HepG2 (cell line): ENCODE measurements at regions not wholly inside any gene's neighbourhood (a gene's known extent, or its start where the extent isn't known, plus 50 kb on each side); places are given as distances from the start of the nearest gene placed in this dataset.

Source experiments
- ATAC-seq: fragments of 200-7000 bp; cut with Tn5 transposase; 3 replicates; pipeline ENCODE4 v1.9.1; 2020; ENCODE audit warnings: mild to moderate bottlenecking, moderate library complexity
- BruUV-seq: library from RNA; stranded (reverse); fragments of 400-500 nt; replicated peaks from 2 replicates; lab custom pipeline; 2021; lab: Mats Ljungman, UMichigan
- CTCF ChIA-PET: fragments of 300-600 bp; formaldehyde crosslinking; extraction: SDS; loops from one replicate; lab custom pipeline; 2021; ENCODE audit warnings: low total read pairs, inconsistent platforms, low intra/inter-chr PET ratio; lab: Yijun Ruan, JAX
- POLR2A ChIA-PET: fragments of 350-600 bp; sonication (Branson Sonifier 250); formaldehyde crosslinking; loops from one replicate; lab custom pipeline; 2020; ENCODE audit warnings: antibody characterized with exemption, inconsistent platforms; lab: Yijun Ruan, JAX
- DNase-seq: peaks from one replicate; pipeline ENCODE4 v3.0.0-alpha.2; 2015; ENCODE audit warnings: low spot score
- FAIRE-seq: peaks from 3 replicates; lab custom pipeline; 2011; peaks lifted over from hg19 to GRCh38; lab: Jason Lieb, UNC
- H2AFZ ChIP-seq: one replicate; pipeline ENCODE4 v1.6.1; 2011; ENCODE audit warnings: low read length, inconsistent platforms
- H3K27ac ChIP-seq: fragments of 300-600 bp; 3 replicates; pipeline ENCODE4 v1.8.0; 2011; ENCODE audit warnings: mixed run types, mild to moderate bottlenecking, mixed read lengths, low read length, inconsistent platforms; ENCODE audit not compliant: insufficient read depth; ENCODE audit errors: extremely low read length
- H3K27me3 ChIP-seq, 2 experiments: fragments of 200-600 bp in 1 of 2; 2 replicates in 1 of 2; 3 replicates in 1 of 2; pipeline versions ENCODE4 v1.6.0 to v1.8.0; 2011; ENCODE audit warnings: low read length in 2 of 2, mild to moderate bottlenecking in 2 of 2, moderate library complexity in 2 of 2, inconsistent platforms in 1 of 2; ENCODE audit not compliant: insufficient read depth in 2 of 2, control insufficient read depth in 1 of 2
- H3K36me3 ChIP-seq, 2 experiments: fragments of 200-600 bp in 1 of 2; replicated peaks in 1 of 2; 2 replicates in 1 of 2; 3 replicates in 1 of 2; pipeline versions ENCODE4 v1.5.1 to v1.8.0; 2011; ENCODE audit warnings: low read length in 2 of 2, inconsistent platforms in 1 of 2; ENCODE audit not compliant: insufficient read depth in 2 of 2, control insufficient read depth in 1 of 2
- H3K4me1 ChIP-seq: 2 replicates; pipeline ENCODE4 v1.5.1; 2012; ENCODE audit warnings: low read length, inconsistent platforms; ENCODE audit not compliant: insufficient read depth
- H3K4me2 ChIP-seq: 2 replicates; pipeline ENCODE4 v1.6.0; 2011; ENCODE audit warnings: low read depth, low read length, inconsistent platforms
- H3K4me3 ChIP-seq, 3 experiments: fragments of 200-600 bp in 1 of 3; sonication (generic), shearing (Covaris generic) in 1 of 3; replicated peaks in 1 of 3; 2 replicates each; pipeline ENCODE4 v1.5.1; 2011 to 2016; ENCODE audit warnings: low read length in 3 of 3, inconsistent platforms in 2 of 3, low read depth in 2 of 3, mild to moderate bottlenecking in 2 of 3, control low read depth in 1 of 3, mixed read lengths in 1 of 3; ENCODE audit not compliant: insufficient read depth in 1 of 3
- H3K79me2 ChIP-seq: one replicate; pipeline ENCODE4 v1.6.1; 2011; ENCODE audit warnings: low read length, inconsistent platforms; ENCODE audit not compliant: insufficient read depth
- H3K9ac ChIP-seq: 2 replicates; pipeline ENCODE4 v1.6.0; 2011; ENCODE audit warnings: mild to moderate bottlenecking, low read depth, low read length, inconsistent platforms; ENCODE audit not compliant: insufficient read depth
- H3K9me3 ChIP-seq: 2 replicates; pipeline ENCODE4 v1.5.1; 2012; ENCODE audit warnings: mild to moderate bottlenecking, low read length
- H4K20me1 ChIP-seq: 2 replicates; pipeline ENCODE4 v1.6.0; 2011; ENCODE audit warnings: inconsistent platforms, mild to moderate bottlenecking, low read length, moderate library complexity; ENCODE audit not compliant: insufficient read depth
- CTCF ChIP-seq: sonication (generic); formaldehyde crosslinking; IDR thresholded peaks from 2 replicates; pipeline ENCODE4 v1.5.0; 2020; ENCODE audit warnings: mild to moderate bottlenecking, missing genetic modification reagents, moderate library complexity
- ETV6 ChIP-seq: sonication (generic); formaldehyde crosslinking; conservative IDR thresholded peaks from 2 replicates; pipeline ENCODE4 v1.4.0; 2020; ENCODE audit warnings: missing genetic modification reagents
- MEIS1 ChIP-seq: sonication (generic); formaldehyde crosslinking; IDR thresholded peaks from 2 replicates; pipeline ENCODE4 v1.9.0; 2021; ENCODE audit warnings: mild to moderate bottlenecking, missing genetic modification reagents, moderate library complexity, borderline replicate concordance
- ZXDC ChIP-seq: sonication (generic); formaldehyde crosslinking; IDR thresholded peaks from 2 replicates; pipeline ENCODE4 v1.5.0; 2020; ENCODE audit warnings: mild to moderate bottlenecking, missing genetic modification reagents
- WGBS: methylation state at CpG from one replicate; pipeline ENCODE4 v1.1.6; 2017; ENCODE audit warnings: low lambda C conversion rate; 5-methylcytosine and 5-hydroxymethylcytosine counted together
- in situ Hi-C: cut with HindIII; loops from 2 replicates; pipeline ENCODE4 v1.10.0; 2017; ENCODE audit warnings: low pct_unique_long_range_greater_than_20kb; ENCODE audit not compliant: extremely low pct_ligation_motif_present
- intact Hi-C: fragments of 100-400 bp; cut with micrococcal nuclease; formaldehyde crosslinking; loops from one replicate; pipeline ENCODE4 v1.10.0; 2022; ENCODE audit not compliant: unreplicated experiment

GRCh38 chr15:70504299-70504951 is 258.9 kb downstream of the UACA start:
- Histone ChIP-seq H3K9ac (no peak overlapping the region), H3K9me3 (no peaks in the 10 kb centered on the region; the same call in 1 of the 2 replicates), H3K4me3 (no peak overlapping the region), H2AFZ (no peak overlapping the region), H4K20me1 (no peaks in the 10 kb centered on the region; the same call in 1 of the 2 replicates), H3K79me2 (no peaks in the 10 kb centered on the region), H3K27me3 (peaks cover 2 to 14% of the 10 kb centered on the region in 2 experiments; a peak in 3 of 5 replicates), H3K4me1 (peaks cover 21% of the 10 kb centered on the region)
- WGBS: 21% methylated on average over 2 of the region's 9 CpGs
- DNase-seq: no peak
- CTCF ChIA-PET: no interaction called here
- no peak for FAIRE-seq
- no peak for ATAC-seq
- no peak for TF ChIP-seq ETV6
- TF ChIP-seq MEIS1 (CRISPR knock-in tag): no peak
- TF ChIP-seq ZXDC: no peak
- no peak for TF ChIP-seq CTCF (CRISPR knock-in tag)
- TF ChIP-seq, all 625 proteins: peak for 0
- in situ Hi-C loops: no loop called here
- Histone ChIP-seq H3K27ac (no peak overlapping the region), H3K4me2 (no peak overlapping the region), H3K36me3 (no peaks in the 10 kb centered on the region)
- intact Hi-C loops: no loop called here
- BruUV-seq: no TSS peak
- POLR2A ChIA-PET: no interaction called here
